ENCODE measurements at regions not wholly inside any gene's neighbourhood (a gene's known extent, or its start where the extent isn't known, plus 50 kb on each side); places are given as distances from the start of the nearest gene placed in this dataset.

GRCh38 chr3:182300266-182300665 is 493.0 kb upstream of the ATP11B start:
- H2AFZ ChIP-seq (replicated peaks; ENCODE audit: low read length, poor library complexity), result no peak overlapping the region
- H3K27ac ChIP-seq (ENCODE audit: insufficient read depth, low read length), result no peak overlapping the region
- 50% methylated on average over 1 of the region's 4 CpGs; no CpG with 5 or more reads in 1 of the 2 experiments for WGBS, 2 experiments (ENCODE audit: extremely low coverage in 2 of 2, insufficient read length in 1 of 2)
- no peak overlapping the region for H3K56ac ChIP-seq (ENCODE audit: extremely low read depth, insufficient read depth, low read length)
- ATAC-seq (ENCODE audit: low read depth) (no peak), DNase-seq (no peak)
- H4K8ac ChIP-seq (ENCODE audit: low read depth in 2 of 2, low read length in 2 of 2), result no peak overlapping the region
- no peak overlapping the region for H3K18ac ChIP-seq (ENCODE audit: low read depth, low read length)
- no peak for TF ChIP-seq RAD21 (IDR thresholded peaks at IDR 0.05; ENCODE audit: low read length)
- no peak for TF ChIP-seq BHLHE40 (IDR thresholded peaks at IDR 0.05; ENCODE audit: low read depth, low read length)
- TF ChIP-seq POLR2A (IDR thresholded peaks at IDR 0.05; ENCODE audit: low read depth, low read length), result no peak
- no peak for TF ChIP-seq MAFK (IDR thresholded peaks at IDR 0.05; ENCODE audit: low read depth, low read length)
- TF ChIP-seq RFX5 (IDR thresholded peaks at IDR 0.05; ENCODE audit: low read depth, low read length), result no peak
- TF ChIP-seq FOS (IDR thresholded peaks at IDR 0.05; ENCODE audit: low read depth, low read length), result no peak
- ChIA-PET POLR2A (ENCODE audit: unreplicated experiment) (no interaction called here), CTCF (no interaction called here)
- H2BK15ac ChIP-seq (ENCODE audit: low read depth, low read length), result no peak overlapping the region
- H2AK5ac ChIP-seq (ENCODE audit: low read depth, low read length), result no peak overlapping the region
- no peak overlapping the region for H4K5ac ChIP-seq (ENCODE audit: low read depth, low read length)
- no peak overlapping the region for H4K91ac ChIP-seq (ENCODE audit: insufficient read depth, low read depth, low read length)
- no peak overlapping the region for H3K9ac ChIP-seq (ENCODE audit: low read depth, low read length)
- no peak overlapping the region for H3K14ac ChIP-seq (replicated peaks; ENCODE audit: low read depth, low read length)
- H3K4me1 ChIP-seq (ENCODE audit: control insufficient read depth, insufficient read depth, low read length), result no peaks in the 10 kb centered on the region
- no TSS peak for BruUV-seq (replicated peaks)
- in situ Hi-C loops (cut with MboI; ENCODE audit: low sequenced_read_pairs), result no loop called here
- peaks cover 14% of the 10 kb centered on the region for H3K9me3 ChIP-seq (ENCODE audit: control insufficient read depth, insufficient read depth, low read length)
- no peak overlapping the region for H3K4ac ChIP-seq (ENCODE audit: low read depth, low read length)
- no peaks in the 10 kb centered on the region for H3K79me1 ChIP-seq (ENCODE audit: low read depth in 1 of 2, low read length in 2 of 2)
- H3K4me3 ChIP-seq (ENCODE audit: insufficient read depth, low read depth, low read length), result no peak overlapping the region
- no peaks in the 10 kb centered on the region for H3K36me3 ChIP-seq (ENCODE audit: control insufficient read depth, insufficient read depth, low read length)
- H4K20me1 ChIP-seq (ENCODE audit: insufficient read depth, low read length), result no peaks in the 10 kb centered on the region
- no peak overlapping the region for H3K4me2 ChIP-seq (ENCODE audit: low read depth, low read length)
- no peaks in the 10 kb centered on the region for H3K9me1 ChIP-seq (ENCODE audit: insufficient read depth, low read length)
- H2BK20ac ChIP-seq (ENCODE audit: low read depth, low read length), result no peak overlapping the region
- H3K27me3 ChIP-seq (ENCODE audit: control insufficient read depth, insufficient read depth, low read length), result no peaks in the 10 kb centered on the region
- no peak overlapping the region for H2AK9ac ChIP-seq (replicated peaks; ENCODE audit: low read depth, low read length, poor library complexity)
- dilution Hi-C loops (cut with HindIII; ENCODE audit: low sequenced_read_pairs, unreplicated experiment), result no loop called here
- intact Hi-C loops (cut with micrococcal nuclease), result no loop called here
- H3K23ac ChIP-seq (ENCODE audit: low read depth, low read length), result no peak overlapping the region
- H2BK120ac ChIP-seq (ENCODE audit: low read depth, low read length), result no peak overlapping the region
- H2BK5ac ChIP-seq (ENCODE audit: low read depth, low read length, poor library complexity, severe bottlenecking), result no peak overlapping the region
